ENCODE measurements at regions not wholly inside any gene's neighbourhood (a gene's known extent, or its start where the extent isn't known, plus 50 kb on each side); places are given as distances from the start of the nearest gene placed in this dataset.

- WGBS (ENCODE audit: insufficient coverage): 95% methylated on average over 4 of the region's 13 CpGs
- H3K27ac Mint-ChIP-seq: peak overlapping the region in 1 of 7 donors; percentile 16
- no peaks in the 10 kb centered on the region for H3K79me2 ChIP-seq (ENCODE audit: insufficient read depth, low read length)
- no peaks in the 10 kb centered on the region for H3K4me1 ChIP-seq (ENCODE audit: control insufficient read depth in 1 of 2, insufficient read depth in 2 of 2, low read length in 2 of 2)
- no peak overlapping the region for H3K4me2 ChIP-seq (replicated peaks; ENCODE audit: extremely low read depth, low read length, poor library complexity, severe bottlenecking)
- DNase-seq: no peak
- no peaks in the 10 kb centered on the region for H4K20me1 ChIP-seq (ENCODE audit: insufficient read depth, low read length)
- no peak overlapping the region for H3K4me3 ChIP-seq (replicated peaks in 1 of 3; ENCODE audit: low read depth in 2 of 3, low read length in 3 of 3)
- H3K9me3 ChIP-seq (replicated peaks in 1 of 2; ENCODE audit: control insufficient read depth in 1 of 2, insufficient read depth in 1 of 2, low read length in 2 of 2): no peaks in the 10 kb centered on the region
- H3K36me3 Mint-ChIP-seq: no peaks in the 10 kb centered on the region
- intact Hi-C loops (cut with micrococcal nuclease): no loop called here
- no peaks in the 10 kb centered on the region for H3K4me1 Mint-ChIP-seq
- H2AFZ ChIP-seq (ENCODE audit: insufficient read depth, low read depth, low read length, poor library complexity, severe bottlenecking): no peak overlapping the region
- H3K4me3 Mint-ChIP-seq: peak overlapping the region in 1 of 2 donors; percentile 4
- no peak overlapping the region for H3K27ac ChIP-seq (ENCODE audit: low read depth in 1 of 2, low read length in 2 of 2)
- H3K36me3 ChIP-seq (replicated peaks in 1 of 2; ENCODE audit: control insufficient read depth in 1 of 2, insufficient read depth in 2 of 2, low read length in 2 of 2): no peaks in the 10 kb centered on the region
- H3K9me3 Mint-ChIP-seq: peaks cover 0 to 2% (median 0%) of the 10 kb centered on the region in 7 donors
- peak; percentile 61 for TF ChIP-seq CTCF (IDR thresholded peaks at IDR 0.05)
- H3K9ac ChIP-seq (ENCODE audit: insufficient read depth, low read length, poor library complexity, severe bottlenecking): no peak overlapping the region
- no peaks in the 10 kb centered on the region for H3K27me3 ChIP-seq (ENCODE audit: control insufficient read depth in 2 of 2, insufficient read depth in 2 of 2, low read length in 2 of 2)
- H3K27me3 Mint-ChIP-seq (ENCODE audit: low read depth in 3 of 3): no peaks in the 10 kb centered on the region
These were observed 220.6 kb upstream of the OR4E1 start for GRCh38 chr14:21894003-21894897.

- H3K27me3 Mint-ChIP-seq (ENCODE audit: low read depth in 3 of 3): peaks cover 0 to 3% (median 3%) of the 10 kb centered on the region in 3 donors
- Histone ChIP-seq H3K9ac (ENCODE audit: insufficient read depth, low read length, poor library complexity, severe bottlenecking) (no peak overlapping the region), H3K4me3 (replicated peaks in 1 of 3; ENCODE audit: low read depth in 2 of 3, low read length in 3 of 3) (no peak overlapping the region), H3K27ac (ENCODE audit: low read depth in 1 of 2, low read length in 2 of 2) (no peak overlapping the region), H3K4me2 (replicated peaks; ENCODE audit: extremely low read depth, low read length, poor library complexity, severe bottlenecking) (no peak overlapping the region), H3K79me2 (ENCODE audit: insufficient read depth, low read length) (no peaks in the 10 kb centered on the region), H3K4me1 (ENCODE audit: control insufficient read depth in 1 of 2, insufficient read depth in 2 of 2, low read length in 2 of 2) (no peaks in the 10 kb centered on the region), H3K27me3 (ENCODE audit: control insufficient read depth in 2 of 2, insufficient read depth in 2 of 2, low read length in 2 of 2) (no peaks in the 10 kb centered on the region), H3K9me3 (replicated peaks in 1 of 2; ENCODE audit: control insufficient read depth in 1 of 2, insufficient read depth in 1 of 2, low read length in 2 of 2) (no peaks in the 10 kb centered on the region), H4K20me1 (ENCODE audit: insufficient read depth, low read length) (no peaks in the 10 kb centered on the region), H3K36me3 (replicated peaks in 1 of 2; ENCODE audit: control insufficient read depth in 1 of 2, insufficient read depth in 2 of 2, low read length in 2 of 2) (no peaks in the 10 kb centered on the region), H2AFZ (ENCODE audit: insufficient read depth, low read depth, low read length, poor library complexity, severe bottlenecking) (no peak overlapping the region)
- no peak overlapping the region for H3K27ac Mint-ChIP-seq
- intact Hi-C loops (cut with micrococcal nuclease): no loop called here
- H3K9me3 Mint-ChIP-seq: peaks cover 0 to 4% (median 0%) of the 10 kb centered on the region in 7 donors
- TF ChIP-seq CTCF (IDR thresholded peaks at IDR 0.05): no peak
- no CpG with 5 or more reads among the region's 1 CpG for WGBS (ENCODE audit: insufficient coverage)
- no peaks in the 10 kb centered on the region for H3K4me1 Mint-ChIP-seq
- H3K4me3 Mint-ChIP-seq: no peak overlapping the region
- DNase-seq: no peak
- no peaks in the 10 kb centered on the region for H3K36me3 Mint-ChIP-seq
These were observed 218.3 kb upstream of the OR4E1 start for GRCh38 chr14:21891921-21892320.

Data from CD14-positive monocyte (primary cell).